Keratinocyte (primary cell): ENCODE measurements at regions not wholly inside any gene's neighbourhood (a gene's known extent, or its start where the extent isn't known, plus 50 kb on each side); places are given as distances from the start of the nearest gene placed in this dataset.

ENCODE experiments used
- DNase-seq: peaks from one replicate; pipeline ENCODE4 v3.0.0-alpha.2; 2011; ENCODE audit warnings: low read depth, missing footprints, low spot score
- FAIRE-seq: peaks from 2 replicates; lab custom pipeline; 2011; peaks lifted over from hg19 to GRCh38; lab: Jason Lieb, UNC
- H2AFZ ChIP-seq: 2 replicates; pipeline ENCODE4 v1.6.0; 2012; ENCODE audit warnings: low read length, control low read depth, inconsistent platforms; ENCODE audit not compliant: control insufficient read depth
- H3K27ac ChIP-seq: 2 replicates; pipeline ENCODE4 v1.5.1; 2011; ENCODE audit warnings: low read length; ENCODE audit not compliant: control insufficient read depth, insufficient read depth
- H3K27me3 ChIP-seq: 3 replicates; pipeline ENCODE4 v1.6.0; 2011; ENCODE audit warnings: low read length; ENCODE audit not compliant: control insufficient read depth, insufficient read depth; ENCODE audit errors: extremely low read depth
- H3K36me3 ChIP-seq, 2 experiments: 2 replicates in 1 of 2; 3 replicates in 1 of 2; pipeline ENCODE4 v1.5.1; 2011; ENCODE audit warnings: low read length in 2 of 2, mild to moderate bottlenecking in 1 of 2; ENCODE audit not compliant: control insufficient read depth in 2 of 2, insufficient read depth in 2 of 2; ENCODE audit errors: extremely low read depth in 1 of 2
- H3K4me1 ChIP-seq: 3 replicates; pipeline ENCODE4 v1.5.1; 2011; ENCODE audit warnings: low read length; ENCODE audit not compliant: control insufficient read depth, insufficient read depth; ENCODE audit errors: extremely low read depth
- H3K4me2 ChIP-seq: 3 replicates; pipeline ENCODE4 v1.6.0; 2011; ENCODE audit warnings: low read depth, low read length; ENCODE audit not compliant: control insufficient read depth, insufficient read depth; ENCODE audit errors: extremely low read depth
- H3K4me3 ChIP-seq, 3 experiments: fragments of 200-600 bp in 1 of 3; sonication (generic) in 1 of 3; 2 replicates in 2 of 3; 3 replicates in 1 of 3; pipeline ENCODE4 v1.5.1; 2011 to 2016; ENCODE audit warnings: low read length in 3 of 3, mild to moderate bottlenecking in 3 of 3, control low read depth in 2 of 3, inconsistent platforms in 1 of 3, low read depth in 1 of 3, mixed read lengths in 1 of 3, mixed run types in 1 of 3, moderate library complexity in 1 of 3; ENCODE audit not compliant: control insufficient read depth in 2 of 3, insufficient read depth in 2 of 3; ENCODE audit errors: extremely low read depth in 1 of 3
- H3K79me2 ChIP-seq: 2 replicates; pipeline ENCODE4 v1.6.0; 2012; ENCODE audit warnings: low read length; ENCODE audit not compliant: control insufficient read depth, insufficient read depth
- H3K9ac ChIP-seq: 3 replicates; pipeline ENCODE4 v1.6.0; 2011; ENCODE audit warnings: low read length; ENCODE audit not compliant: control insufficient read depth, insufficient read depth; ENCODE audit errors: extremely low read depth
- H3K9me1 ChIP-seq: 3 replicates; pipeline ENCODE4 v1.6.0; 2011; ENCODE audit warnings: low read length; ENCODE audit not compliant: control insufficient read depth, insufficient read depth; ENCODE audit errors: extremely low read depth
- H3K9me3 ChIP-seq: 2 replicates; pipeline ENCODE4 v1.5.1; 2012; ENCODE audit warnings: low read depth, low read length; ENCODE audit not compliant: control insufficient read depth
- H4K20me1 ChIP-seq: 3 replicates; pipeline ENCODE4 v1.6.0; 2011; ENCODE audit warnings: low read length; ENCODE audit not compliant: control insufficient read depth, insufficient read depth; ENCODE audit errors: extremely low read depth
- EZH2 ChIP-seq: IDR thresholded peaks from one replicate; pipeline ENCODE4 v1.6.1; 2012; ENCODE audit warnings: inconsistent platforms, mild to moderate bottlenecking, low read length, moderate library complexity
- dilution Hi-C: fragments of 300-500 bp; cut with MboI; formaldehyde crosslinking; loops from one replicate; pipeline ENCODE4 v1.7.0; 2020; ENCODE audit warnings: low sequenced_read_pairs; ENCODE audit not compliant: extremely low pct_ligation_motif_present
- TF ChIP-seq, protein P1 (sequence below), 3 experiments: IDR thresholded peaks in 1 of 3; conservative IDR thresholded peaks in 1 of 3; optimal IDR thresholded peaks in 1 of 3; 2 replicates in 2 of 3; 3 replicates in 1 of 3; pipeline versions ENCODE3 to v1.5.1; 2011; ENCODE audit warnings: low read length in 3 of 3, mild to moderate bottlenecking in 3 of 3, moderate library complexity in 2 of 3, control low read depth in 1 of 3, inconsistent platforms in 1 of 3; ENCODE audit not compliant: insufficient read depth in 2 of 3; ENCODE audit errors: extremely low read depth in 1 of 3

DNA sequence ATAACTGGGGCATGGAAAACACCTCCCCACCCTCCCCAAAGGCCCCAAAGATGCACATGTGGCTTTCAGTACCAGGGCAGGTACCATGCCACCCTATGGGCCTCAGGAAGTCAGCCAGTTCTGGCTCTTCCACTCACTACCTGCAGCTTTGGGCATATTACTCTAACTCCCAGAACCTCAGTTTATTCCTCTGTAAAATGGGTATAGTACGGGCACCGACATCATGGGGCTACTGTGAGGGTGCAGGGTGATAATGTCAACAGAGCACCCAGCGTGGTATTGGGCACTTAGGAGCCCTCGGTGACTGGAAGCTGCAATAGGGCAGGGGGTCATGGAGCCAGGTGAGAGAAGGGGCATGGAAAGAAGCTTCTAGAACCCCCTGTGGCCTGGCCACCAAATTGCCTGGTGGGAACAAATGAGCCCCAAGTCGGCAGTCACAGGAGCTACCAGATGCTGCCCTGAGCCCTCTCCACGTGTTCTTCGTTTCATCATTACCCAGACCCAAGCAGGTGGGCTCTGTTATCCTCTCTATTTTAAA is 512.1 kb downstream of the SHQ1 start:
- no peak overlapping the region for H3K4me3 ChIP-seq
- no peaks in the 10 kb centered on the region for H3K36me3 ChIP-seq
- H3K9me1 ChIP-seq = no peaks in the 10 kb centered on the region
- DNase-seq (no peak), FAIRE-seq (no peak)
- no peak overlapping the region for H3K27ac ChIP-seq
- peaks cover 16% of the 10 kb centered on the region for H3K9me3 ChIP-seq
- no peaks in the 10 kb centered on the region for H3K27me3 ChIP-seq
- dilution Hi-C loops = no loop called here
- H3K79me2 ChIP-seq = no peaks in the 10 kb centered on the region
- TF ChIP-seq EZH2 = no peak
- no peak overlapping the region for H3K9ac ChIP-seq
- peaks cover 20% of the 10 kb centered on the region for H3K4me1 ChIP-seq
- no peak overlapping the region for H2AFZ ChIP-seq
- H4K20me1 ChIP-seq = no peaks in the 10 kb centered on the region
- no peak overlapping the region for H3K4me2 ChIP-seq

DNA sequence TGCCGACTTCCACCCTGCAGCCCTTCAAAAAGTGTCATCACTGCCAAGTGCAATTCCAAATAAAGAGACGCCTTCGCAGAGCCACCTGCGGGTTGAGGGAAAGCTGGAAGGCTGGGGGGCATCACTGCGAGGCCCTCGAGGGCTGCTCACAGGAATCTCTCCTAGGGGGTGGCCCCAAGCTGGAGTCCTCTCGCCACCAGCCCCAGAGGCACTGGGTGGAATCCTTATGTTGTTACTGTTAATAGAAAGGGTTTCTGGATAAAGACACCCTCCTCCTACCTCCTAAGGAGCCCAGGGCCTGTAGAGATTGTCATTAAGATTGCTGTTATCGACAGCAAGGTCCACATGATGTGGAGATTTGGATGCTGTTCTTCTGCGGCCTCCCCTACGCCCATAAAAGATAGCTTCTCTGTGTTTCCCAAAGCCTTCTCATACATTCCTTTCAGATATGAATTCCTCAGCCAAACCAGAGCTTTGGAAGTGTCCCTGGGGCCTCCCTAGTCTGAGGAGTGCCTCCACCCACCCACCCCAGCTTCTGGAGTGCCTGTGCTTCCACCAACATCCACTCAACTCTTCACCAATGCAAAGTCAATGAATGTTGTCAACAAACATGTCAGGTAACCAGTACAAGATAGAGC is 512.7 kb downstream of the SHQ1 start:
- dilution Hi-C loops = no loop called here
- Histone ChIP-seq H3K4me2 (no peak overlapping the region), H3K27ac (no peak overlapping the region), H3K4me3 (no peak overlapping the region), H3K27me3 (no peaks in the 10 kb centered on the region), H3K9ac (no peak overlapping the region), H3K36me3 (no peaks in the 10 kb centered on the region), H3K79me2 (no peaks in the 10 kb centered on the region), H2AFZ (no peak overlapping the region), H3K4me1 (peaks cover 20% of the 10 kb centered on the region), H4K20me1 (no peaks in the 10 kb centered on the region), H3K9me1 (no peaks in the 10 kb centered on the region), H3K9me3 (peaks cover 16% of the 10 kb centered on the region)
- DNase-seq = no peak
- FAIRE-seq = no peak
- TF ChIP-seq, protein P1, sequence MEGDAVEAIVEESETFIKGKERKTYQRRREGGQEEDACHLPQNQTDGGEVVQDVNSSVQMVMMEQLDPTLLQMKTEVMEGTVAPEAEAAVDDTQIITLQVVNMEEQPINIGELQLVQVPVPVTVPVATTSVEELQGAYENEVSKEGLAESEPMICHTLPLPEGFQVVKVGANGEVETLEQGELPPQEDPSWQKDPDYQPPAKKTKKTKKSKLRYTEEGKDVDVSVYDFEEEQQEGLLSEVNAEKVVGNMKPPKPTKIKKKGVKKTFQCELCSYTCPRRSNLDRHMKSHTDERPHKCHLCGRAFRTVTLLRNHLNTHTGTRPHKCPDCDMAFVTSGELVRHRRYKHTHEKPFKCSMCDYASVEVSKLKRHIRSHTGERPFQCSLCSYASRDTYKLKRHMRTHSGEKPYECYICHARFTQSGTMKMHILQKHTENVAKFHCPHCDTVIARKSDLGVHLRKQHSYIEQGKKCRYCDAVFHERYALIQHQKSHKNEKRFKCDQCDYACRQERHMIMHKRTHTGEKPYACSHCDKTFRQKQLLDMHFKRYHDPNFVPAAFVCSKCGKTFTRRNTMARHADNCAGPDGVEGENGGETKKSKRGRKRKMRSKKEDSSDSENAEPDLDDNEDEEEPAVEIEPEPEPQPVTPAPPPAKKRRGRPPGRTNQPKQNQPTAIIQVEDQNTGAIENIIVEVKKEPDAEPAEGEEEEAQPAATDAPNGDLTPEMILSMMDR (optimal IDR thresholded peaks at IDR 0.05 in 1 of 3, IDR thresholded peaks at IDR 0.05 in 1 of 3, conservative IDR thresholded peaks at IDR 0.05 in 1 of 3; ENCODE audit: extremely low read depth in 1 of 3, insufficient read depth in 2 of 3, low read length in 3 of 3) = no peak
- TF ChIP-seq EZH2 = no peak
